A549 (cell line): ENCODE measurements at regions not wholly inside any gene's neighbourhood (a gene's known extent, or its start where the extent isn't known, plus 50 kb on each side); places are given as distances from the start of the nearest gene placed in this dataset.

Experiments
- CBX2 ChIP-seq: fragments of 200-600 bp; sonication (generic); IDR thresholded peaks from 2 replicates; pipeline ENCODE4 v1.6.1; 2016; ENCODE audit warnings: low read depth, mild to moderate bottlenecking, borderline replicate concordance
- EP300 ChIP-seq, 2 experiments: fragments of >200 bp; sonication (Bioruptor Twin); formaldehyde crosslinking; IDR thresholded peaks; 2 replicates in 1 of 2; 3 replicates in 1 of 2; pipeline ENCODE4 v1.6.1; 2016 to 2017
- JUN ChIP-seq, 2 experiments: fragments of >200 bp; sonication (Bioruptor Twin); formaldehyde crosslinking; IDR thresholded peaks; 2 replicates in 1 of 2; 3 replicates in 1 of 2; pipeline ENCODE4 v1.6.1; 2016 to 2017
- MAFK ChIP-seq: fragments of 450-650 bp; IDR thresholded peaks from 2 replicates; pipeline ENCODE4 v1.6.1; 2014; ENCODE audit not compliant: partially characterized antibody
- POLR2A ChIP-seq: IDR thresholded peaks from 2 replicates; pipeline ENCODE4 v1.6.1; 2012; ENCODE audit warnings: mild to moderate bottlenecking, low read length
- POLR2AphosphoS2 ChIP-seq: conservative IDR thresholded peaks from 2 replicates; pipeline ENCODE4 v1.6.1; 2012; ENCODE audit warnings: low read length, improper control_type of control experiment, inconsistent platforms
- RCOR1 ChIP-seq: fragments of 150-350 bp; IDR thresholded peaks from 2 replicates; pipeline ENCODE4 v1.6.1; 2014; ENCODE audit warnings: antibody characterized with exemption, low read length, low read depth
- ZC3H11A ChIP-seq: fragments of 450-650 bp; IDR thresholded peaks from 2 replicates; pipeline ENCODE4 v1.6.1; 2014; ENCODE audit warnings: antibody characterized with exemption, mild to moderate bottlenecking
- TF ChIP-seq, protein P1 (sequence below): fragments of >200 bp; sonication (Bioruptor Twin); formaldehyde crosslinking; IDR thresholded peaks from 3 replicates; pipeline ENCODE4 v1.5.1; 2016
- TF ChIP-seq, protein P2 (sequence below): fragments of 250-450 bp; sonication (Bioruptor Pico); IDR thresholded peaks from 2 replicates; pipeline ENCODE4 v1.5.0; 2020; ENCODE audit warnings: low read depth, mild to moderate bottlenecking, moderate library complexity

DNA sequence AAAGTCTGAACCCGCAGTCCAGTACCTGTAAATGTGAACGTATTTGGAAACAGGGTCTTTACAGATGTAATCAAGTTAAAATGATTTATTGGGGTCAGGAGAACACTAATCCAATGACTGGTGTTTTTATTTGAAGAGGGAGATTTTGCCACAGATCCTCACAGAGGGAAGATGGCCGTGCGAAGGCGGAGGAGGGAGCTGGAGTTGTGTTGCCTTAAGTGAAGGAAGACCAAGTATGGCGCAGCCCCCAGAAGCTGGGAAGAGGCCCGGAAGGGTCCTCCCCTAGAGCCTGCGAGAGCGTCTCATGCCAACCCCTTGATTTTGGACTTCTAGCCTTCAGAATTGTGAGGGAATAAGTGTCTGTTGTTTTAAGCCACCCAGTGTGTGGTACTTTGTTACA is 102.8 kb upstream of the NUDT4 start:
- TF ChIP-seq EP300 (IDR thresholded peaks at IDR 0.05) (no peak), JUN (IDR thresholded peaks at IDR 0.05) (no peak), ZC3H11A (no peak), RCOR1 (no peak), MAFK (no peak), POLR2AphosphoS2 (no peak), POLR2A (no peak), CBX2 (no peak)
- TF ChIP-seq, protein P1, sequence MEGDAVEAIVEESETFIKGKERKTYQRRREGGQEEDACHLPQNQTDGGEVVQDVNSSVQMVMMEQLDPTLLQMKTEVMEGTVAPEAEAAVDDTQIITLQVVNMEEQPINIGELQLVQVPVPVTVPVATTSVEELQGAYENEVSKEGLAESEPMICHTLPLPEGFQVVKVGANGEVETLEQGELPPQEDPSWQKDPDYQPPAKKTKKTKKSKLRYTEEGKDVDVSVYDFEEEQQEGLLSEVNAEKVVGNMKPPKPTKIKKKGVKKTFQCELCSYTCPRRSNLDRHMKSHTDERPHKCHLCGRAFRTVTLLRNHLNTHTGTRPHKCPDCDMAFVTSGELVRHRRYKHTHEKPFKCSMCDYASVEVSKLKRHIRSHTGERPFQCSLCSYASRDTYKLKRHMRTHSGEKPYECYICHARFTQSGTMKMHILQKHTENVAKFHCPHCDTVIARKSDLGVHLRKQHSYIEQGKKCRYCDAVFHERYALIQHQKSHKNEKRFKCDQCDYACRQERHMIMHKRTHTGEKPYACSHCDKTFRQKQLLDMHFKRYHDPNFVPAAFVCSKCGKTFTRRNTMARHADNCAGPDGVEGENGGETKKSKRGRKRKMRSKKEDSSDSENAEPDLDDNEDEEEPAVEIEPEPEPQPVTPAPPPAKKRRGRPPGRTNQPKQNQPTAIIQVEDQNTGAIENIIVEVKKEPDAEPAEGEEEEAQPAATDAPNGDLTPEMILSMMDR: no peak
- TF ChIP-seq, protein P2, sequence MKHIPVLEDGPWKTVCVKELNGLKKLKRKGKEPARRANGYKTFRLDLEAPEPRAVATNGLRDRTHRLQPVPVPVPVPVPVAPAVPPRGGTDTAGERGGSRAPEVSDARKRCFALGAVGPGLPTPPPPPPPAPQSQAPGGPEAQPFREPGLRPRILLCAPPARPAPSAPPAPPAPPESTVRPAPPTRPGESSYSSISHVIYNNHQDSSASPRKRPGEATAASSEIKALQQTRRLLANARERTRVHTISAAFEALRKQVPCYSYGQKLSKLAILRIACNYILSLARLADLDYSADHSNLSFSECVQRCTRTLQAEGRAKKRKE (CRISPR knock-in tag): no peak
